Activated gamma-delta T cell (primary cell): ENCODE measurements at regions not wholly inside any gene's neighbourhood (a gene's known extent, or its start where the extent isn't known, plus 50 kb on each side); places are given as distances from the start of the nearest gene placed in this dataset.

Experiments used
- DNase-seq: peaks from one replicate; lab custom pipeline; 2025; lab: John Stamatoyannopoulos, UW

GRCh38 chr6:164021589-164022250 lies 607.2 kb downstream of the QKI start:
- no peak for DNase-seq

- no peak for DNase-seq
Measured at GRCh38 chr6:164020142-164020541, 605.6 kb downstream of the QKI start.

GRCh38 chr6:164018133-164018532 lies 603.6 kb downstream of the QKI start:
- DNase-seq = no peak

- no peak for DNase-seq
Measured at GRCh38 chr6:164016056-164016455, 601.5 kb downstream of the QKI start.

GRCh38 chr6:164015088-164015484 lies 600.6 kb downstream of the QKI start:
- no peak for DNase-seq

- DNase-seq = no peak
Measured at GRCh38 chr6:164014346-164015087, 600.0 kb downstream of the QKI start.

GRCh38 chr6:164013480-164014208 lies 599.1 kb downstream of the QKI start:
- DNase-seq = no peak

GRCh38 chr6:164011321-164011720 lies 596.8 kb downstream of the QKI start:
- no peak for DNase-seq

GRCh38 chr6:164010441-164011103 lies 596.1 kb downstream of the QKI start:
- DNase-seq = no peak

- no peak for DNase-seq
Measured at GRCh38 chr6:164008902-164009301, 594.4 kb downstream of the QKI start.

GRCh38 chr6:164007881-164008280 lies 593.4 kb downstream of the QKI start:
- no peak for DNase-seq

GRCh38 chr6:164006459-164006858 lies 591.9 kb downstream of the QKI start:
- DNase-seq = no peak

GRCh38 chr6:164005004-164005711 lies 590.6 kb downstream of the QKI start:
- no peak for DNase-seq

- no peak for DNase-seq
Measured at GRCh38 chr6:164000276-164000675, 585.8 kb downstream of the QKI start.

GRCh38 chr6:163999475-164000125 lies 585.1 kb downstream of the QKI start:
- DNase-seq = no peak

GRCh38 chr6:163998496-163998895 lies 584.0 kb downstream of the QKI start:
- DNase-seq = no peak

- DNase-seq = no peak
Measured at GRCh38 chr6:163996491-163996890, 582.0 kb downstream of the QKI start.

- DNase-seq = no peak
Measured at GRCh38 chr6:163994566-163994965, 580.0 kb downstream of the QKI start.

- no peak for DNase-seq
Measured at GRCh38 chr6:163992701-163993100, 578.2 kb downstream of the QKI start.

GRCh38 chr6:163992056-163992455 lies 577.5 kb downstream of the QKI start:
- no peak for DNase-seq

GRCh38 chr6:163991321-163991720 lies 576.8 kb downstream of the QKI start:
- no peak for DNase-seq
